Chondrocyte (in vitro differentiated cells): ENCODE measurements at regions not wholly inside any gene's neighbourhood (a gene's known extent, or its start where the extent isn't known, plus 50 kb on each side); places are given as distances from the start of the nearest gene placed in this dataset.

ENCODE experiments used
- DNase-seq: peaks from one replicate; pipeline ENCODE4 v3.0.0; 2021; ENCODE audit warnings: mixed read lengths, low spot score
- H3K27ac Mint-ChIP-seq: one replicate; pipeline ENCODE4 v1.8.0; 2021; ENCODE audit warnings: mild to moderate bottlenecking, moderate library complexity, mixed read lengths; ENCODE audit not compliant: unreplicated experiment
- H3K27me3 Mint-ChIP-seq: 2 replicates; pipeline ENCODE4 v1.8.0; 2021; ENCODE audit warnings: low read depth, mixed read lengths
- H3K36me3 Mint-ChIP-seq: 2 replicates; pipeline ENCODE4 v1.8.0; 2021; ENCODE audit warnings: low read depth, mixed read lengths
- H3K4me1 Mint-ChIP-seq: 2 replicates; pipeline ENCODE4 v1.8.0; 2021; ENCODE audit warnings: low read depth, mild to moderate bottlenecking, mixed read lengths
- H3K4me3 Mint-ChIP-seq: one replicate; pipeline ENCODE4 v1.8.0; 2021; ENCODE audit warnings: mild to moderate bottlenecking, moderate library complexity, mixed read lengths; ENCODE audit not compliant: unreplicated experiment
- H3K9me3 Mint-ChIP-seq: 2 replicates; pipeline ENCODE4 v1.8.0; 2021; ENCODE audit warnings: low read depth, mixed read lengths
- TF ChIP-seq, protein P1 (sequence below): fragments of 200-600 bp; sonication (generic); IDR thresholded peaks from 2 replicates; pipeline ENCODE4 v1.5.0; 2021; ENCODE audit warnings: antibody characterized with exemption, mild to moderate bottlenecking, moderate library complexity

DNA sequence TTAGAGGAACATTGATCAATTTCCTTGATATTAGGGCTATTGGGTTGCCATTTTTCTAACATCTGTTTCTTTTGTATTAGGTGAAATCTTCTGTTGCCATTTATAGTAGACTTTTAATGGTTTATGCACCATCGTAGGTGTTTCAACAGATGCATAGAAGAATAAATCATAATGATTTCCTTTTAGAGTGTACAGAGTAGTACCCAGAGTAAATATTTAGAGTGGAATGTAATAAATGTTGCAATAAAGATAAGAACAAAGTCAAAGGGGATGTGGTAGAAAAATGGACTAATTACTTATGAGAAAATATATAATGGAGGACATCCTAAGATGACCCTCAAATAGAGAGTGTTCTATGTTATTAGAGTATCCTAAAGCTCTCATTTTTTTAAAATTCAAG, 643.0 kb upstream of the CITED2 start:
- Mint-ChIP-seq H3K27ac (no peak overlapping the region), H3K4me3 (no peak overlapping the region), H3K27me3 (no peaks in the 10 kb centered on the region), H3K4me1 (peaks cover under 1% of the 10 kb centered on the region), H3K36me3 (peaks cover 6% of the 10 kb centered on the region), H3K9me3 (peaks cover 23% of the 10 kb centered on the region)
- TF ChIP-seq, protein P1, sequence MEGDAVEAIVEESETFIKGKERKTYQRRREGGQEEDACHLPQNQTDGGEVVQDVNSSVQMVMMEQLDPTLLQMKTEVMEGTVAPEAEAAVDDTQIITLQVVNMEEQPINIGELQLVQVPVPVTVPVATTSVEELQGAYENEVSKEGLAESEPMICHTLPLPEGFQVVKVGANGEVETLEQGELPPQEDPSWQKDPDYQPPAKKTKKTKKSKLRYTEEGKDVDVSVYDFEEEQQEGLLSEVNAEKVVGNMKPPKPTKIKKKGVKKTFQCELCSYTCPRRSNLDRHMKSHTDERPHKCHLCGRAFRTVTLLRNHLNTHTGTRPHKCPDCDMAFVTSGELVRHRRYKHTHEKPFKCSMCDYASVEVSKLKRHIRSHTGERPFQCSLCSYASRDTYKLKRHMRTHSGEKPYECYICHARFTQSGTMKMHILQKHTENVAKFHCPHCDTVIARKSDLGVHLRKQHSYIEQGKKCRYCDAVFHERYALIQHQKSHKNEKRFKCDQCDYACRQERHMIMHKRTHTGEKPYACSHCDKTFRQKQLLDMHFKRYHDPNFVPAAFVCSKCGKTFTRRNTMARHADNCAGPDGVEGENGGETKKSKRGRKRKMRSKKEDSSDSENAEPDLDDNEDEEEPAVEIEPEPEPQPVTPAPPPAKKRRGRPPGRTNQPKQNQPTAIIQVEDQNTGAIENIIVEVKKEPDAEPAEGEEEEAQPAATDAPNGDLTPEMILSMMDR: no peak
- DNase-seq: no peak

DNA sequence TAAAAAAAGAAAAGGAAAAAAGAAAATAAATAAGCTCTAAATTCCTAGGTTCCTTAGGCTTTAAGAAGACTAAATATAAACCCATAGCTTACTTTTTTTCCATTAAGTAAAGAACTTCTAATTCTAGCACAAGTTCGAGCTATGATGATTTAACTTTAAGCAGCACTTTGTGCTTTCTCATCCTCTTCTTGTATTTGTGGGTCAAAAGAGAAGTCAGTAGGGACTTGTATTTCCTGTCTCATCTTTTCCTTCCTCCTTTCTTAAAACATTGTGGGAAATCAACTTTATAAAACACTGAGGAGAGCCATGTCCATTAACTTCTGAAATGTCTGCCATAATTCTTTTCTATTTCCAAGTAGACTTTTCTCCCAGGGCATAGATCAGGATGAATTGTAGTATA, 637.7 kb upstream of the CITED2 start:
- TF ChIP-seq, protein P1: no peak
- Mint-ChIP-seq H3K4me1 (peaks cover 10% of the 10 kb centered on the region), H3K4me3 (no peak overlapping the region), H3K36me3 (no peaks in the 10 kb centered on the region), H3K27me3 (no peaks in the 10 kb centered on the region), H3K9me3 (peaks cover 6% of the 10 kb centered on the region), H3K27ac (no peak overlapping the region)
- no peak for DNase-seq

DNA sequence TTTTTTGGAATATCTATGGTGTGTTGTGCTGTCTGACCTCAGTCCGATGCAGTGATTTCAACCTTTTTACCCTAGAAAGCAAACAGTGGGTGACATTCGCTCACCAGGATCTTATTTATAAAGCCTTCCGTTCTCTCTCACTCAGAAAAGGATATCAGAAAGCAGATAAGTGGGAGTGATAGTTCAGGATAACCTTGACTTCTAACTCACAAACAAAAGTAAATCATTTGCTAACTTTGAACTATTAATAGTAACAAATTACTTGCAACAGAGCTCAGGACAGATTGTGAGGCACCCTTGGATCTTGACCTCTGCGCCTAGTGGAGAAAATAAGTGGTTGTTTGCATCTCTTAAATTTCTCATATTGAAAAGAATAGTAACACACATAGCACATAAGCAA, 637.1 kb upstream of the CITED2 start:
- no peak for DNase-seq
- H3K4me1 Mint-ChIP-seq: peaks cover 10% of the 10 kb centered on the region
- H3K27ac Mint-ChIP-seq: peak overlapping the region; percentile 0
- H3K36me3 Mint-ChIP-seq: no peaks in the 10 kb centered on the region
- peaks cover 6% of the 10 kb centered on the region for H3K9me3 Mint-ChIP-seq
- TF ChIP-seq, protein P1: no peak
- H3K27me3 Mint-ChIP-seq: no peaks in the 10 kb centered on the region
- no peak overlapping the region for H3K4me3 Mint-ChIP-seq

DNA sequence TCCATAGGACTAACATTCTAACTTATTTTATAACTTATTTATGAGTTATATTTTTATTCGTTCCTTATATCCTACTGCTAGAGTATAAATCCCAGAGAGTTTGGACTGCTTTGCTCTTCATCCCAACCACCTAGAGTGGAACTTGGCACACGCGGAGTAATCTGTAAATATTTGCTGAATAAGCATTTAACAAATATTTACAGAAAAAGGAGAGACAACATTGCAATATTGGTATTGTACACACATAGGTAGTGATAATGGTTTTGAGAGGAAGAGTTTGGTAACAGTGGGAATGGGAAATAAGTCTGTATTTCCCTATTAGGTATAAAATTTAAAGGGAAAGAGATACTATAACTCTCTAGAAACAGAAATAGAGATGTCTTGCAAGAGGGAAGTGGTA, 634.8 kb upstream of the CITED2 start:
- peaks cover 6% of the 10 kb centered on the region for H3K9me3 Mint-ChIP-seq

DNA sequence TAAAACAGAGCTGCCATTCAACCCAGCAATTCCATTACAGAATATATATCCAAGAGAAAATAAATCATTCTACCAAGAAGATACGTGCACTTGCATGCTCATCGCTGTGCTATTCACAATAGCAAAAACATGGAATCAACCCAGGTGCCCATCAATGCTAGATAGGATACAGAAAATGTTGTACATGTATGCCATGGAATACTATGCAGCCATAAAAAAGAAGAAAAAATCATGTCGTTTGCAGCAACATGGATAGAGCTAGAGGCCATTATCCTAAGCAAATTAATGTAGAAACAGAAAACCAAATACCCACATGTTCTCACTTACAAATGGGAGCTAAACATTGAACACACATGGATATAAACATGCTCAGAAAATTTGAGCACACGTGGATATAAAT, 633.1 kb upstream of the CITED2 start:
- Mint-ChIP-seq H3K27me3 (no peaks in the 10 kb centered on the region), H3K9me3 (peaks cover 4% of the 10 kb centered on the region), H3K36me3 (no peaks in the 10 kb centered on the region), H3K27ac (no peak overlapping the region), H3K4me1 (peaks cover 17% of the 10 kb centered on the region), H3K4me3 (no peak overlapping the region)
- TF ChIP-seq, protein P1: no peak
- DNase-seq: no peak

More for the DNA sequence above, 634.8 kb upstream of the CITED2 start:
- TF ChIP-seq, protein P1: no peak
- Mint-ChIP-seq H3K4me1 (peaks cover 10% of the 10 kb centered on the region), H3K27ac (no peak overlapping the region), H3K4me3 (no peak overlapping the region), H3K27me3 (no peaks in the 10 kb centered on the region), H3K36me3 (no peaks in the 10 kb centered on the region)
- DNase-seq: no peak
